Osteoblast (primary cell): ENCODE measurements at regions not wholly inside any gene's neighbourhood (a gene's known extent, or its start where the extent isn't known, plus 50 kb on each side); places are given as distances from the start of the nearest gene placed in this dataset.

ENCODE experiments used
- DNase-seq: peaks from one replicate; pipeline ENCODE4 v3.0.0; 2011; ENCODE audit warnings: low spot score, mixed read lengths; ENCODE audit not compliant: insufficient read length; ENCODE audit errors: missing footprints
- H2AFZ ChIP-seq: 2 replicates; pipeline ENCODE4 v1.6.0; 2011; ENCODE audit warnings: mild to moderate bottlenecking, low read length
- H3K27ac ChIP-seq: 2 replicates; pipeline ENCODE4 v1.5.1; 2011; ENCODE audit warnings: mild to moderate bottlenecking, low read depth, low read length, moderate library complexity
- H3K27me3 ChIP-seq: 2 replicates; pipeline ENCODE4 v1.6.0; 2012; ENCODE audit warnings: mild to moderate bottlenecking, control low read depth, inconsistent platforms, low read length, moderate library complexity; ENCODE audit not compliant: insufficient read depth
- H3K36me3 ChIP-seq: 2 replicates; pipeline ENCODE4 v1.5.1; 2011; ENCODE audit warnings: mild to moderate bottlenecking, low read length, control low read depth, moderate library complexity; ENCODE audit not compliant: insufficient read depth
- H3K4me1 ChIP-seq: 2 replicates; pipeline ENCODE4 v1.5.1; 2011; ENCODE audit warnings: mild to moderate bottlenecking, low read length, control low read depth, moderate library complexity; ENCODE audit not compliant: insufficient read depth
- H3K4me2 ChIP-seq: 2 replicates; pipeline ENCODE4 v1.6.0; 2011; ENCODE audit warnings: mild to moderate bottlenecking, low read length; ENCODE audit not compliant: insufficient read depth
- H3K4me3 ChIP-seq: fragments of 200-600 bp; sonication (generic); 3 replicates; pipeline ENCODE4 v1.5.1; 2012; ENCODE audit warnings: mild to moderate bottlenecking, low read length, inconsistent platforms; ENCODE audit not compliant: insufficient read depth
- H3K79me2 ChIP-seq: 2 replicates; pipeline ENCODE4 v1.6.0; 2012; ENCODE audit warnings: mild to moderate bottlenecking, low read length, control low read depth, inconsistent platforms; ENCODE audit not compliant: insufficient read depth
- H3K9me3 ChIP-seq: 2 replicates; pipeline ENCODE4 v1.5.1; 2011; ENCODE audit warnings: low read depth, low read length, control low read depth
- H4K20me1 ChIP-seq: 2 replicates; pipeline ENCODE4 v1.6.0; 2012; ENCODE audit warnings: mild to moderate bottlenecking, low read length, control low read depth; ENCODE audit not compliant: insufficient read depth
- TF ChIP-seq, protein P1 (sequence below): IDR thresholded peaks from 2 replicates; pipeline ENCODE4 v1.5.1; 2011; ENCODE audit warnings: mild to moderate bottlenecking, low read depth, low read length, moderate library complexity; ENCODE audit errors: extremely low read depth

DNA sequence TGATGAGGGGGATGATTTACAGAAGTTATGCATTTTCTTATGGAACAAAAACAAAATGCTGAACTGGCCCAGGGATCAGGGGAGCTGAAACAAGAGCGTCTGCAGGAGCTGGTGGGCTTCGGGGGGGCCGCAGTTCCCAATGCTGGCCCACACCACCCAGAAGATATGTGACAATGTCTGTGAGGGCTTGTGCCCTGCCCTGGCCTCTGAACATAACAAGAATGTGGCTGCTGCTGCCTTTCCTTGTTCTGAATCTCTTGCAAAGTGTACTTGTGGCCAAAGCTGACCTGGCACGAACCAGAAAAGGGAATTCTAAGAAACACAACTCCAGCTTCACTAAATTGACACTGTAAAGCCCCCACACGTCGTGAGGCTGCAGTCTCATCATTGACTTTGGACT is 66.7 kb downstream of the SEC61B start:
- Histone ChIP-seq H3K27me3 (peaks cover 35% of the 10 kb centered on the region), H3K27ac (no peak overlapping the region), H4K20me1 (no peaks in the 10 kb centered on the region), H3K36me3 (no peaks in the 10 kb centered on the region), H3K9me3 (no peaks in the 10 kb centered on the region), H3K79me2 (no peaks in the 10 kb centered on the region), H3K4me1 (no peaks in the 10 kb centered on the region), H2AFZ (no peak overlapping the region), H3K4me3 (no peak overlapping the region), H3K4me2 (no peak overlapping the region)
- no peak for DNase-seq
- TF ChIP-seq, protein P1, sequence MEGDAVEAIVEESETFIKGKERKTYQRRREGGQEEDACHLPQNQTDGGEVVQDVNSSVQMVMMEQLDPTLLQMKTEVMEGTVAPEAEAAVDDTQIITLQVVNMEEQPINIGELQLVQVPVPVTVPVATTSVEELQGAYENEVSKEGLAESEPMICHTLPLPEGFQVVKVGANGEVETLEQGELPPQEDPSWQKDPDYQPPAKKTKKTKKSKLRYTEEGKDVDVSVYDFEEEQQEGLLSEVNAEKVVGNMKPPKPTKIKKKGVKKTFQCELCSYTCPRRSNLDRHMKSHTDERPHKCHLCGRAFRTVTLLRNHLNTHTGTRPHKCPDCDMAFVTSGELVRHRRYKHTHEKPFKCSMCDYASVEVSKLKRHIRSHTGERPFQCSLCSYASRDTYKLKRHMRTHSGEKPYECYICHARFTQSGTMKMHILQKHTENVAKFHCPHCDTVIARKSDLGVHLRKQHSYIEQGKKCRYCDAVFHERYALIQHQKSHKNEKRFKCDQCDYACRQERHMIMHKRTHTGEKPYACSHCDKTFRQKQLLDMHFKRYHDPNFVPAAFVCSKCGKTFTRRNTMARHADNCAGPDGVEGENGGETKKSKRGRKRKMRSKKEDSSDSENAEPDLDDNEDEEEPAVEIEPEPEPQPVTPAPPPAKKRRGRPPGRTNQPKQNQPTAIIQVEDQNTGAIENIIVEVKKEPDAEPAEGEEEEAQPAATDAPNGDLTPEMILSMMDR = no peak

DNA sequence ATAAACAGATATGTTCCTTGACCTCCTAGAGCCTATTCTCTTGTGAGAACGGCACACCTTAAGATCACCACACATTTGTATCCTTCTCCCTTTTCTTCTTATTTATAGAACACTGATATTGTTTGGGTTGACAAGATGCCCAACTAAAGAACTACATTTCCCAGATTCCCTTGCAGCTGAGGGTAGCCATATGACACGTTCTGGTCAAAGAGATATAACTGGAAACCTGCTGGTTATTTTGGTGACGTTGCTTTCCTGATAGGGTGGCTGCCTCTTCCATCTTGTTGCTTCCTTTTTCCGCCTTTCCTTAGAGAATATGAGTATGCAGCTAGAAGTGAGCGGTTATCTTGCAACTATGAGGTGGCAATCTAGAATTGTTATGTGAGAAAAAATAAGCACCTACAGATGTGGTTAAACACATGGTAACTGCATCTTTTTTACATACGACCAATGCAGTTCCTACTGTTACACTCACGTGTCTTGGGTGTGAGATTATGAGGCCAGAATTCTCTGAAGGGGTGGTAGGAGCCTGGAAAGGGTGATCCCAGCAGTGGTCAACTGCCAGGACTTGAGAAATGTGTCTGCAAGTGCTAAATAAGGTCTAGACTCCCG is 72.9 kb downstream of the SEC61B start:
- peak; percentile 46 for DNase-seq
- Histone ChIP-seq H3K27me3 (peaks cover 26% of the 10 kb centered on the region), H3K4me3 (no peak overlapping the region), H3K4me2 (no peak overlapping the region), H2AFZ (no peak overlapping the region), H3K27ac (no peak overlapping the region), H3K36me3 (no peaks in the 10 kb centered on the region), H3K4me1 (no peaks in the 10 kb centered on the region), H3K79me2 (no peaks in the 10 kb centered on the region), H3K9me3 (no peaks in the 10 kb centered on the region), H4K20me1 (no peaks in the 10 kb centered on the region)
- TF ChIP-seq, protein P1 = no peak

DNA sequence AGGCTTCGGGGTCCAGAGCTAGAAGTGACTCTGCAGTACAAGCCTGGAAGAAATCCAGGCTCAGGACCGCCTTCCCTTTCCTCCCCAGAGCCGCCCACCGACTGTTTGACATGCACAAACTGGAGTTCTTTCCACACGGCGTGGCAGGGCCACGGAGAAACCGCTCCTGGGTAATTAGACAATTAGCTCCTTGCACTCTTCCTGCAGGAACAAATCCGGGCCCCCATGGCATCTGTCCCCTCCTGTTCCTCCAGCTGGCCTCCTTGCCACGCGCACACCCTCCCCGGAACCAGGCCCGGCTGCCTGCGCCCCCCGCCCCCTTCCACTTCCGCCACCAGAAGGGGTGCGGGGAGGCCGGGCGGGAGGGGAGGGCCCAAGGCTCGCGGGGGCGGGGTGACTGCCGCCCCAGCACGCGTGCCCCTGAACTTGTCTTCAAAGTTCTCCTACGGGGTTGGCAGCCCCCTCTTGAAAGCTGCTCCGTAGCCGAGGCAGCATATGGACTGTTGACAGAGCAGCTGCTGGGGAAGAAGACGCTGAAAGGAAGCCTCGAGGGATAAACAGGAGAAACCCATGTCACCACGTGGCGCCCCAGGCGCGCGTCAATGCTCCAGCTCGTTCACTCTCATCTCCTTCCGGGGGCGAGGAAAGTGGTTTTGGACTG is 74.3 kb downstream of the SEC61B start:
- peaks cover 24% of the 10 kb centered on the region for H3K27me3 ChIP-seq
- no peaks in the 10 kb centered on the region for H3K4me1 ChIP-seq
- peak overlapping the region; percentile 50 for H3K4me3 ChIP-seq
- H4K20me1 ChIP-seq = no peaks in the 10 kb centered on the region
- H3K4me2 ChIP-seq = peak overlapping the region; percentile 46
- no peaks in the 10 kb centered on the region for H3K79me2 ChIP-seq
- H2AFZ ChIP-seq = peak overlapping the region; percentile 70
- peak; percentile 76 for DNase-seq
- H3K9me3 ChIP-seq = no peaks in the 10 kb centered on the region
- TF ChIP-seq, protein P1 = no peak
- H3K36me3 ChIP-seq = no peaks in the 10 kb centered on the region
- H3K27ac ChIP-seq = no peak overlapping the region

DNA sequence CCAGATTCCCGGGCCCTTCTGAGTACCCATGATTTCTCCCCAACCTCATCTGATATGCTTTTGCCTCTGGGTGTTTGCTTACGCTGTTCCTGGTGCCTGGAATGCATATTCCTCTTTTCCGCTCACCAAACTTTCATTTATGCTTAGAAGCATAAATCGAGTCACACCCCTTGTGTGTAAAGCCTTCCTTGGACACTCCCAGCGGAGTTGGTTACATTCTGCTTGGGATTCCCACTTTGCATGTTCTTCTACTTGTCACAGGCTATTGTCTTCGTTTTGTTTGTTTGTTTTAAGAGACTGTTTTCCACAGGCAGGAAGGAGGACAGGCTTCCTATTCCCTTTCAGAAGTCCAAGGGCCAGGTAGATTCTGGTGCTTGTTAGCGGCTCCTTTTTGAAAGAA is 76.5 kb downstream of the SEC61B start:
- H3K27me3 ChIP-seq = peaks cover 11% of the 10 kb centered on the region
- no peaks in the 10 kb centered on the region for H4K20me1 ChIP-seq

More for the DNA sequence above, 76.5 kb downstream of the SEC61B start:
- Histone ChIP-seq H3K4me3 (no peak overlapping the region), H3K9me3 (no peaks in the 10 kb centered on the region), H3K36me3 (no peaks in the 10 kb centered on the region), H3K4me1 (no peaks in the 10 kb centered on the region), H3K27ac (no peak overlapping the region), H2AFZ (no peak overlapping the region), H3K4me2 (no peak overlapping the region), H3K79me2 (no peaks in the 10 kb centered on the region)
- DNase-seq = no peak
- TF ChIP-seq, protein P1 = no peak
